IMR-90 (cell line): ENCODE measurements at regions not wholly inside any gene's neighbourhood (a gene's known extent, or its start where the extent isn't known, plus 50 kb on each side); places are given as distances from the start of the nearest gene placed in this dataset.

Source experiments
- ATAC-seq: fragments of 200-7000 bp; cut with Tn5 transposase; 2 replicates; pipeline ENCODE4 v1.9.1; 2020; ENCODE audit warnings: low read depth, mild to moderate bottlenecking, moderate library complexity
- BruUV-seq: library from RNA; stranded (reverse); fragments of 400-500 nt; replicated peaks from 2 replicates; lab custom pipeline; 2021; lab: Mats Ljungman, UMichigan
- CTCF ChIA-PET: fragments of 300-600 bp; formaldehyde crosslinking; extraction: SDS; loops from one replicate; lab custom pipeline; 2021; ENCODE audit warnings: antibody characterized with exemption; lab: Yijun Ruan, JAX
- POLR2A ChIA-PET: fragments of 300-600 bp; sonication (Branson Sonifier 250); formaldehyde crosslinking; loops from one replicate; lab custom pipeline; 2022; ENCODE audit warnings: antibody characterized with exemption; ENCODE audit not compliant: unreplicated experiment; lab: Charles Lee
- DNase-seq: peaks from one replicate; pipeline ENCODE4 v3.0.0; 2013
- H2AFZ ChIP-seq: replicated peaks from 2 replicates; pipeline ENCODE3; 2013; ENCODE audit warnings: low read length, mild to moderate bottlenecking; ENCODE audit not compliant: poor library complexity
- H2AK5ac ChIP-seq: 2 replicates; pipeline ENCODE4 v1.6.1; 2013; ENCODE audit warnings: low read depth, low read length, inconsistent platforms
- H2AK9ac ChIP-seq: replicated peaks from 2 replicates; pipeline ENCODE3; 2013; ENCODE audit warnings: mild to moderate bottlenecking, low read depth, low read length, moderate library complexity; ENCODE audit not compliant: poor library complexity
- H2BK120ac ChIP-seq: 2 replicates; pipeline ENCODE4 v1.6.1; 2013; ENCODE audit warnings: low read depth, low read length, inconsistent platforms
- H2BK15ac ChIP-seq: 3 replicates; pipeline ENCODE4 v1.6.1; 2013; ENCODE audit warnings: low read depth, low read length, inconsistent platforms
- H2BK20ac ChIP-seq: 2 replicates; pipeline ENCODE4 v1.6.1; 2013; ENCODE audit warnings: low read depth, mild to moderate bottlenecking, inconsistent platforms, low read length, moderate library complexity
- H2BK5ac ChIP-seq: 2 replicates; pipeline ENCODE4 v1.6.1; 2013; ENCODE audit warnings: mild to moderate bottlenecking, low read depth, low read length, inconsistent platforms; ENCODE audit not compliant: poor library complexity, severe bottlenecking
- H3K14ac ChIP-seq: replicated peaks from 2 replicates; pipeline ENCODE4 v1.6.1; 2013; ENCODE audit warnings: low read depth, low read length, inconsistent platforms
- H3K18ac ChIP-seq: 2 replicates; pipeline ENCODE4 v1.6.1; 2013; ENCODE audit warnings: low read depth, low read length, control low read depth
- H3K23ac ChIP-seq: 2 replicates; pipeline ENCODE4 v1.6.1; 2013; ENCODE audit warnings: low read depth, low read length, inconsistent platforms
- H3K27ac ChIP-seq: 2 replicates; pipeline ENCODE4 v1.5.1; 2013; ENCODE audit warnings: mild to moderate bottlenecking, control low read depth, low read length; ENCODE audit not compliant: insufficient read depth
- H3K27me3 ChIP-seq: 2 replicates; pipeline ENCODE4 v1.6.1; 2013; ENCODE audit warnings: low read length; ENCODE audit not compliant: control insufficient read depth, insufficient read depth
- H3K36me3 ChIP-seq: 2 replicates; pipeline ENCODE4 v1.6.1; 2013; ENCODE audit warnings: low read length, mixed read lengths; ENCODE audit not compliant: control insufficient read depth, insufficient read depth
- H3K4ac ChIP-seq: 2 replicates; pipeline ENCODE4 v1.6.1; 2013; ENCODE audit warnings: low read depth, low read length, inconsistent platforms
- H3K4me1 ChIP-seq: 2 replicates; pipeline ENCODE4 v1.6.1; 2013; ENCODE audit warnings: low read length, mixed read lengths; ENCODE audit not compliant: control insufficient read depth, insufficient read depth
- H3K4me2 ChIP-seq: 2 replicates; pipeline ENCODE4 v1.6.1; 2013; ENCODE audit warnings: low read depth, mild to moderate bottlenecking, control low read depth, low read length, moderate library complexity
- H3K4me3 ChIP-seq: 2 replicates; pipeline ENCODE4 v1.5.1; 2013; ENCODE audit warnings: low read depth, mild to moderate bottlenecking, control low read depth, low read length, moderate library complexity; ENCODE audit not compliant: insufficient read depth
- H3K56ac ChIP-seq: 2 replicates; pipeline ENCODE4 v1.6.1; 2013; ENCODE audit warnings: low read length, inconsistent platforms; ENCODE audit not compliant: insufficient read depth; ENCODE audit errors: extremely low read depth
- H3K79me1 ChIP-seq, 2 experiments: 2 replicates each; pipeline ENCODE4 v1.6.1; 2013; ENCODE audit warnings: low read length in 2 of 2, inconsistent platforms in 1 of 2, low read depth in 1 of 2
- H3K9ac ChIP-seq: 2 replicates; pipeline ENCODE4 v1.6.1; 2013; ENCODE audit warnings: low read depth, low read length, control low read depth
- H3K9me1 ChIP-seq: 2 replicates; pipeline ENCODE4 v1.6.1; 2013; ENCODE audit warnings: low read length, inconsistent platforms; ENCODE audit not compliant: insufficient read depth
- H3K9me3 ChIP-seq: 2 replicates; pipeline ENCODE4 v1.6.1; 2013; ENCODE audit warnings: low read length; ENCODE audit not compliant: control insufficient read depth, insufficient read depth
- H4K20me1 ChIP-seq: 2 replicates; pipeline ENCODE4 v1.6.1; 2013; ENCODE audit warnings: low read length, inconsistent platforms; ENCODE audit not compliant: insufficient read depth
- H4K5ac ChIP-seq: 2 replicates; pipeline ENCODE4 v1.6.1; 2013; ENCODE audit warnings: mild to moderate bottlenecking, low read depth, low read length, control low read depth
- H4K8ac ChIP-seq, 2 experiments: 2 replicates each; pipeline ENCODE4 v1.6.1; 2013; ENCODE audit warnings: low read depth in 2 of 2, low read length in 2 of 2, control low read depth in 1 of 2, inconsistent platforms in 1 of 2
- H4K91ac ChIP-seq: 2 replicates; pipeline ENCODE4 v1.6.1; 2013; ENCODE audit warnings: low read depth, low read length, inconsistent platforms; ENCODE audit not compliant: insufficient read depth
- CEBPB ChIP-seq: IDR thresholded peaks from 2 replicates; pipeline ENCODE4 v1.6.1; 2012; ENCODE audit warnings: low read depth, low read length, improper control_type of control experiment
- CHD1 ChIP-seq: IDR thresholded peaks from 2 replicates; pipeline ENCODE4 v1.6.1; 2012; ENCODE audit warnings: low read depth, low read length, improper control_type of control experiment
- ELK1 ChIP-seq: fragments of 150-350 bp; IDR thresholded peaks from 2 replicates; pipeline ENCODE4 v1.6.1; 2016; ENCODE audit warnings: low read depth, mild to moderate bottlenecking, low read length, moderate library complexity, borderline replicate concordance
- FOS ChIP-seq: fragments of 150-350 bp; IDR thresholded peaks from 2 replicates; pipeline ENCODE4 v1.6.1; 2016; ENCODE audit warnings: low read depth, low read length
- MAFK ChIP-seq: IDR thresholded peaks from 2 replicates; pipeline ENCODE4 v1.6.1; 2012; ENCODE audit warnings: low read depth, low read length, improper control_type of control experiment
- MXI1 ChIP-seq: IDR thresholded peaks from 2 replicates; pipeline ENCODE4 v1.6.1; 2012; ENCODE audit warnings: low read depth, mild to moderate bottlenecking, low read length, moderate library complexity, borderline replicate concordance
- NFE2L2 ChIP-seq: fragments of 150-350 bp; IDR thresholded peaks from 2 replicates; pipeline ENCODE4 v1.6.1; 2016; ENCODE audit warnings: low read depth, mild to moderate bottlenecking, low read length
- POLR2A ChIP-seq: IDR thresholded peaks from 2 replicates; pipeline ENCODE4 v1.6.1; 2012; ENCODE audit warnings: mild to moderate bottlenecking, low read depth, low read length
- RAD21 ChIP-seq: IDR thresholded peaks from 2 replicates; pipeline ENCODE4 v1.6.1; 2012; ENCODE audit warnings: low read length, improper control_type of control experiment
- RFX5 ChIP-seq: IDR thresholded peaks from 2 replicates; pipeline ENCODE4 v1.8.0; 2012; ENCODE audit warnings: low read depth, mild to moderate bottlenecking, low read length, moderate library complexity
- SMC3 ChIP-seq: fragments of 150-350 bp; IDR thresholded peaks from 2 replicates; pipeline ENCODE4 v1.6.1; 2016; ENCODE audit warnings: low read depth, mild to moderate bottlenecking, antibody characterized with exemption, low read length, moderate library complexity
- USF2 ChIP-seq: fragments of 150-350 bp; IDR thresholded peaks from 2 replicates; pipeline ENCODE4 v1.6.1; 2017; ENCODE audit warnings: mild to moderate bottlenecking, antibody characterized with exemption, low read length, low read depth
- WGBS, 2 experiments: methylation state at CpG; one replicate each; pipeline versions ENCODE4 v1.1.5 to v1.1.7; 2013; ENCODE audit warnings: missing lambda C conversion rate in 2 of 2; ENCODE audit not compliant: insufficient read length in 1 of 2; ENCODE audit errors: extremely low coverage in 2 of 2; 5-methylcytosine and 5-hydroxymethylcytosine counted together
- dilution Hi-C: fragments of 300-500 bp; cut with HindIII; formaldehyde crosslinking; loops from one replicate; pipeline ENCODE4 v1.14.3; 2018; ENCODE audit warnings: low sequenced_read_pairs; ENCODE audit not compliant: unreplicated experiment
- in situ Hi-C: fragments of 300-500 bp; cut with MboI; formaldehyde crosslinking; loops from 3 replicates; pipeline ENCODE4 v1.14.3; 2019; ENCODE audit warnings: low sequenced_read_pairs, inconsistent platforms, mixed read lengths
- intact Hi-C: fragments of 100-400 bp; cut with micrococcal nuclease; formaldehyde crosslinking; loops from 2 replicates; pipeline ENCODE4 v1.10.0; 2022

GRCh38 chr9:14030375-14031059 is 283.4 kb downstream of the NFIB start:
- WGBS, 2 experiments: 40% methylated on average over 1 of the region's 7 CpGs; no CpG with 5 or more reads in 1 of the 2 experiments
- Histone ChIP-seq H3K79me1 (no peaks in the 10 kb centered on the region), H4K91ac (no peak overlapping the region), H4K8ac (no peak overlapping the region), H3K18ac (peak overlapping the region; percentile 28; the same call in 1 of the 2 replicates), H3K4me2 (peak overlapping the region; percentile 81), H3K27me3 (peaks cover 3% of the 10 kb centered on the region), H2AK9ac (no peak overlapping the region), H2BK120ac (no peak overlapping the region), H3K4me3 (peak overlapping the region; percentile 30; the same call in 1 of the 2 replicates), H3K14ac (no peak overlapping the region), H3K9me1 (no peaks in the 10 kb centered on the region), H3K4ac (no peak overlapping the region), H3K36me3 (no peaks in the 10 kb centered on the region), H2BK15ac (no peak overlapping the region), H2BK5ac (no peak overlapping the region), H3K9me3 (no peaks in the 10 kb centered on the region), H3K9ac (peak overlapping the region; percentile 12; the same call in 1 of the 2 replicates), H3K4me1 (no peaks in the 10 kb centered on the region), H2BK20ac (no peak overlapping the region), H3K27ac (peak overlapping the region; percentile 5; the same call in 1 of the 2 replicates), H4K5ac (no peak overlapping the region), H3K23ac (no peak overlapping the region), H2AK5ac (no peak overlapping the region), H4K20me1 (no peaks in the 10 kb centered on the region), H3K56ac (no peak overlapping the region), H2AFZ (no peak overlapping the region)
- in situ Hi-C loops (no loop called here), intact Hi-C loops (loop anchor here (5.0 kb wide), 1 partner anchor 292 kb away; no protein-coding TSS in a partner anchor), dilution Hi-C loops (no loop called here)
- peak; percentile 77 for ATAC-seq
- ChIA-PET POLR2A (no interaction called here), CTCF (no interaction called here)
- no peak for TF ChIP-seq ELK1
- no peak for TF ChIP-seq RAD21
- no peak for TF ChIP-seq CHD1
- no peak for TF ChIP-seq MAFK
- no peak for TF ChIP-seq RFX5
- TF ChIP-seq SMC3: no peak
- no peak for TF ChIP-seq NFE2L2
- no peak for TF ChIP-seq CEBPB
- TF ChIP-seq USF2: no peak
- no peak for TF ChIP-seq MXI1
- TF ChIP-seq FOS: no peak
- TF ChIP-seq POLR2A: no peak
- no TSS peak for BruUV-seq
- DNase-seq: peak; percentile 66
